Activated CD4-positive, alpha-beta T cell treated with anti-CD3 and anti-CD28 coated beads for 1 hour (primary cell): ENCODE measurements at regions not wholly inside any gene's neighbourhood (a gene's known extent, or its start where the extent isn't known, plus 50 kb on each side); places are given as distances from the start of the nearest gene placed in this dataset.
A peak's percentile ranks its signal among the peaks of the same experiment; 100 is the strongest.

ENCODE experiments used
- DNase-seq: peaks from one replicate; pipeline ENCODE4 v3.0.0-alpha.2; 2020

DNA sequence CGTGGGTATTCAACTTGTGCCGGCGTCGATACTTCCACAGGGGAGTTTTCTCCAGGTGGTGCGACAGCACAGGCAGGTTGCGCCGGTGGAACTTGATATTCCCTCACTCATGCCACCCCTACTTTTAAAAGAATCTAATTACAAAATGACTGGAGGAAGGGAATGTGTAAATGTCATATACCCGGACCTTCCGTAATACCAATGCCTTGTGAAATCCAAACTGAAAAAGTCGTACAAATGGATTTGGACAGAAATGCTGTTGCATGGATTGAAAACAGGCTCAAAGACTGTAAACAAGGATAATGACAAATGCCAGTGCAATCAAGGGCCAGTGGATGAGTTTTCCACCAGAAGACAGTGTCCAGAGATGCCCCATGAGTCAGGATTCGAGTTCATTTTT is 235.3 kb upstream of the USP25 start:
- DNase-seq = no peak

GRCh38 chr21:15495965-15496364 is 233.8 kb upstream of the USP25 start:
- no peak for DNase-seq

- DNase-seq = no peak
Measured at GRCh38 chr21:15496911-15497310, 232.9 kb upstream of the USP25 start.

GRCh38 chr21:15498455-15498854 is 231.3 kb upstream of the USP25 start:
- no peak for DNase-seq

GRCh38 chr21:15506086-15506485 is 223.7 kb upstream of the USP25 start:
- no peak for DNase-seq

GRCh38 chr21:15508554-15508953 is 221.2 kb upstream of the USP25 start:
- DNase-seq = no peak

DNA sequence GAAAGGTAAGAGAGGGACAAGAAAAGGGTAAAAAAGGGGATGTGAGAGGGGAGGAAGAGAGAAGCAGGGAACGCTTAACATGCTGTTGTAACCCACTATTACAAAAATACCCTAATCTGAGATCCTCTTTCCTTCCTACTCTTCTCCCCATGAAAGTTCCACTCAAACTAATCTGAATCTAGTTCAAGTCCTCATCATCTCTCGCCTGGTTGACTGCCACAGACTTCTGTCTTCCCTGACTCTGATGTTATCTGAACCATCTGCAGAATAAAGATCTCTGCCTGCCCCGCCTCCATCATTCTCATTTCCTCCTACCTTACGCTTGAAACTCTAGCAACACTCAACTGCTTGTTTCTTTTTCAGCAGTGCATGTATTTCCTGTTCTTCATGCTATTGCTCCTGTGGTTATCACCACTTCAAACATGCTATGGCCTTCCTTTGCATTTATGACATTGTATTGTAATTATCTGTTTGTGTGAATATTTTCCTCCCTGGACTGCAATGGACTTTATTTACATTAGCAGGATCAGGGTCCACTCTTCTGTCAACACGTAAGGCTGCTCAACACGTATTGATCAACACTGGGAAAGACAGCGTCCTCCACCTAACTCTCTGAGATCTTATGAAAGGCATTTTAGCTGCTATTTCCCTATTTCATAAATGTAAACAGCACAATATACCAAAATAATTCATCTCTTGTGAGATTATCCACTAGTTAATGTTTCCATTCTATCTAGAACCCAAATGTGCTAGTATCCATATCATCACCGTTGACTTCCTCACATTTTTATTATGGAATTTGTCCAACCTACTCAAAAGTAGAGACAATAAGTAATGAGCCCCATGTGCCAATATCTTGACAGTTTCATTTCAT is 215.5 kb upstream of the USP25 start:
- DNase-seq = peak; percentile 23

DNA sequence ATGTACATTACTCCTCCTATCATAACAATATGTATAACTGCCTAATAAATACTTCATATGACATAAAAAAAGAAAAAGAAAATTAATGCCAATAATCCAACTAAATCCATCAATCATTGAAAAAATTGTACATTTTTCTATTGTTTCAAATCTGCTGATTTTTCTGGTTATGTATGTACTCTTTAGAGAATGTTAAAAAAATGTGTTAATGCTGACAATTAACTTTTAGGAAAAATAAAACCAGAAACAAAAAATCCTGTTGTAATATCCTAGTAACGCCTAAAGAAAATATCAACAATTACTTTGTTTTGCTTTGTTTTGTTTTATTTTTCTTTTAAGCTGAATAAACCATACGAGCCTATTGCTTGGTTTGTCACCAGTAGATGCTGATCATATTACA is 213.9 kb upstream of the USP25 start:
- DNase-seq = no peak

- no peak for DNase-seq
Measured at GRCh38 chr21:15517394-15517793, 212.4 kb upstream of the USP25 start.

- no peak for DNase-seq
Measured at GRCh38 chr21:15520811-15521643, 208.8 kb upstream of the USP25 start.

DNA sequence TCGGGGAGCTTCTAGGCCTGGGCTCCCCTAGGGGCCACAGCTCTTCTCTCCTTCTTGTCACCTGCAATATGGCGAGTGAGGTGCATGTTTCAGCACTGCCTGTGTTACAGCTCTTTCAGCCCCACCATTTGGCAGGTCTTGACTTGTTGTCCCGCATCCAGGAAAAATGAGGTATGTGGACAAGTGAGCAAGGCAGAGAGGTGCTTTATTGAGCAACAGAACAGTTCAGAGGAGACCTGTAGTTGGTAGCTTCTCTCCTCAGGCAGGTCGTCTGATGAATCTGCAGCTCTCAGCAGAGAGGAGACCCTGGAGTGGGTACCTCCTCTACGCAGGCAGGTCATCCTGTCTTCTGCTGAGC is 208.2 kb upstream of the USP25 start:
- DNase-seq = no peak

DNA sequence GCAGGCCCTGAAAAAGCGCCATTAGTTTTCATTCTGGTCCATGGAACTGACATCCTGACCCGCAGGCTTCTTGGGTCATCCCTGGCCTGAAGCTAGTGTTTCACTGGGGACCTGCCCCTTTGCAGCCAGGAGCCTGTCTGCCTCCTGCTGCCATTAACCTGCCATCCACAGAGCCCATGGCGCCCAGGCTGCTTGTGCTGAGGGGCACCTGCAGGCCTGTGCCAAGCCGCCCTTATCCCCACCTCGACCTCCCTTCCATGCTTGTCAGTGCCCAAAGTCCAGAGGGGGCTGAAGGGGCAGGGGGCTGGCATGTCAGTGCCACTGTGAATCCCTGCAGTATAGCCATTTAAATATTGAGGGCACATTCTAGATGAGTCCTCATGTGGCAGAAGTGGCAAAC is 207.6 kb upstream of the USP25 start:
- DNase-seq = no peak

GRCh38 chr21:15524855-15525254 is 204.9 kb upstream of the USP25 start:
- DNase-seq = no peak

DNA sequence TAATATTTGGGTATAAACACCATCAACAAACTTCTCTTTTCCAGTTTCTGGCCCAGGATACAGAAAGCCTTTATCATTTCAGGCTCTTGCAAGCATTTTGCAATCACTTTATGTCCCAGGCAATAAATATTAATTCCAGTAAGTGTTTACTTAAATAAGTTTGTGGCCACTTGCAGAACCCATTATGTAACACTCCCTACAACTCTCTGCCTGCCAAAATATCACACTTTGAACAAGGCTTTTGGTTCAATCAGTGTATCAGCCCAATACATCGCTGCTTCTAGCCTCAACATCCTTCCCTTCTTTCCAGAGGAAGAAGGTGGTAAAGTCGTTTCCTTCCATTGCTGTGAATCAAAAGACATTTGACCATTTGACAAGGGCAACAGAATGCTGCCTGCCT is 203.0 kb upstream of the USP25 start:
- DNase-seq = no peak

DNA sequence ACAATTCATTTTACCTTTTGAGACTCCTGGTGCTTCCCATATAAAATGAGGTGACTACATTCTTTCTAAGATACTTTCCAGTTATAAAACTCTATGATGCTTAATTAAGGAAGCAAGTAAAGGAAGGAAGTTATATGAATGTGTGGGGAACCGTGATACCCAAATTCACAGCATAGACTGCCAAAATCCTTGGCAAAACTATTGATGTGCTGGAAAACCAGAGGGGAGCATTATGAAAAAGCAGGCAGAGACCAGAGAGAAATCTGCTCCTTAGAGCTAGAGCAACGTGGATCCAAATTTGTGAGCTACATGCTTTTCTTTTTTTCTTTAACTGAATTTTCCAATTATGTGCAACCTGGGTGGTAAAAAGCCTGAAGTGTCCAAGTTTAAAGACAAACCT is 201.4 kb upstream of the USP25 start:
- no peak for DNase-seq

GRCh38 chr21:15531986-15532385 is 197.8 kb upstream of the USP25 start:
- DNase-seq = no peak

GRCh38 chr21:15533618-15534017 is 196.2 kb upstream of the USP25 start:
- no peak for DNase-seq

DNA sequence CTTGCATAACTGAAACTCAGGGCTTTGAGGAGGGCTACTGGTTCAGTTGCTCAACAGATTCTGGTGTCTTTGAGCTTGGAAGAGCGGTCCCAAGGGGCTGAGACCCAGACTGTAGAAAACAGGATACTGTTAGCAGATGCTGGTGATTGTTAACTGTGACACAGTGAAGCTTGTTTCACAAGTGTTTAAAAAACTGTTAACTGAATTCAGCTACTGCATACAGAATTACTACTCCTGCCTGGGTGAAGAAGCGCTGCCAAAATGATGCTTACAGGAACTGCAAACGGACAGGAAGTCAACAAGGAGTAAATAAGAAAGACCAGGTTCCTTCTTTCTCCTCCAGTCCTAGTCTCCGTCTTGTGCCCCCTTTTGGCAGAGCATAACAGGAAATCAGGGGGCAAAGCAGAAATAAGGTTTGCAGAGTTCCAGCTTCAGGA is 195.3 kb upstream of the USP25 start:
- DNase-seq = no peak

GRCh38 chr21:15539376-15539775 is 190.4 kb upstream of the USP25 start:
- DNase-seq = no peak

GRCh38 chr21:15543473-15543872 is 186.3 kb upstream of the USP25 start:
- DNase-seq = no peak

DNA sequence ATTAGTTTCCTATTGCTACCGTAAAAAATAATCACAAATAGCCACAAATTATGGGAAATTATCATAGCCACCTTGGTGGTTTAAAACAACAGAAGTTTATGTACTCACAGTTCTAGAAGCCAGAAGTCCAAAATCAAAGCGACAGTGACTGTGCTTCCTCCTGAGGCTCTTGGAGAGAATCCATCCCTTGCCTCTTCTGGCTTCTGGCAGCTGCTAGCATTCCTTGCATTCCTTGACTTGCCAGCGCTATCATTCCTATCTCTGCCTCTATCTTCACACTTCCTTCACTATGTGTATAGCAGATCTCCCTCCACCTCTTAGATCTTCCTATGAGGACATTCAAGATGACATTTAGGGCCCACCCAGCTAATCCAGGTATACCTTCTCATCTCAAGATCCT is 180.1 kb upstream of the USP25 start:
- DNase-seq = no peak

- no peak for DNase-seq
Measured at GRCh38 chr21:15552914-15553494, 176.8 kb upstream of the USP25 start.

- no peak for DNase-seq
Measured at GRCh38 chr21:15557925-15558324, 171.9 kb upstream of the USP25 start.

DNA sequence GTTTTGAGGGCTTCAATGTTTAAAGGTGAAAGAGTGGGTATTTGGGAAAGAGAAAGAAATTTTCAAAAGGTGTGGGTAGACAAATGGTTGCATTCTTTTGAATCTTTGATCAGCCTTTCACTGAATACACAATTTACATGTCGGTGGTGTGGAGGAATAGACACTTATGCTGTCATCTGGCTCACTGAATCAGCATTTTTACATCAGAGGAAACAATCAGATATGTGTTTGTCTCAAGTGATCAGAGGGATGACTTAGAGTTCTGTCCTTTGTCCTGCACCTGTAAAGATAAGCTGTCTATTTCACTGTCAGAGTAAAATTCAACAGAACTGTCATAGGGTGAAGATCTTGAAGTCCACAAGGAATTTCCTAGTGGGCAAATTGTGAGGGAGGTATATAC is 170.9 kb upstream of the USP25 start:
- no peak for DNase-seq
